ENCODE measurements at regions not wholly inside any gene's neighbourhood (a gene's known extent, or its start where the extent isn't known, plus 50 kb on each side); places are given as distances from the start of the nearest gene placed in this dataset.

DNA sequence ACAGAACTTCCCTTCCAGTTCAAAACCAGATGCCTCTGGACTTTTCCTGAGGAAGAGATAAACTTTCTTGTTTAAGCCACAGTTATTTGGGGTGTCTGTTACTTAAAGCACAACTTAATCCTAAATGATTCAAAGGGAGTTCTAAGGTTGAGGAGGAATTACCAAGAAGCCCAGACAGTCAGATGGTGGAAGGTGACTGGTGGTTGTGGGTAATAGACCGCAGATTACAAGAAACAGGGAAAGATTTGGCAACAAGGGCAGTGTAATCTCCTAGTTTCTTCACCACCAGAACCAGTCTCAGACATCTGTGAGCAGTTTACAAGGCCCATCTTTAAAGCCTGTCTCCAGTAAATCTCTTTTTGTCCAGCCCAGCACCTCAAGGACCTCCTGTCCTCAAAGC is 130.1 kb upstream of the CTTNBP2NL start:
- ChIA-PET CTCF (ENCODE audit: low intra/inter-chr PET ratio) (no interaction called here), POLR2A (interaction anchor here (0.9 kb wide), 1 partner anchor 12 kb away, joined by 4 read pairs; no protein-coding TSS in a partner anchor)
- in situ Hi-C loops (cut with MboI), result no loop called here
- H3K79me2 ChIP-seq (ENCODE audit: control insufficient read depth, insufficient read depth, low read length), result no peaks in the 10 kb centered on the region
- no peaks in the 10 kb centered on the region for H3K9me3 ChIP-seq (replicated peaks; ENCODE audit: control insufficient read depth, insufficient read depth, low read depth, low read length)
- no peak overlapping the region for H3K27ac ChIP-seq (ENCODE audit: extremely low read depth, low read depth, low read length)
- intact Hi-C loops (cut with micrococcal nuclease), result no loop called here
- no peaks in the 10 kb centered on the region for H3K36me3 ChIP-seq (ENCODE audit: control insufficient read depth, insufficient read depth, low read length)
- H3K4me2 ChIP-seq (ENCODE audit: insufficient read depth, low read length), result no peak overlapping the region
- ATAC-seq, result no peak
- 0% methylated on average over 1 of the region's 1 CpG for WGBS (ENCODE audit: insufficient coverage, low coverage, missing lambda C conversion rate)
- H3K9me1 ChIP-seq (ENCODE audit: control insufficient read depth, insufficient read depth, low read length), result no peaks in the 10 kb centered on the region
- peaks cover 0 to 9% of the 10 kb centered on the region in 2 experiments; a peak in 2 of 5 replicates for H3K4me1 ChIP-seq (replicated peaks in 1 of 2; ENCODE audit: control insufficient read depth in 2 of 2, insufficient read depth in 2 of 2, low read length in 2 of 2)
- no peaks in the 10 kb centered on the region for H4K20me1 ChIP-seq (replicated peaks; ENCODE audit: control insufficient read depth, insufficient read depth, low read length)
- no peak overlapping the region for H3K9ac ChIP-seq (ENCODE audit: insufficient read depth in 1 of 2, low read depth in 2 of 2, low read length in 2 of 2)
- DNase-seq (ENCODE audit: extremely low read depth in 1 of 4, low spot score in 3 of 4), result no peak
- BruUV-seq (replicated peaks), result no TSS peak
- H3K4me3 ChIP-seq, result no peak overlapping the region
- H3K27me3 ChIP-seq (ENCODE audit: control insufficient read depth in 2 of 2, insufficient read depth in 2 of 2, low read length in 2 of 2), result no peaks in the 10 kb centered on the region
- no peak overlapping the region for H2AFZ ChIP-seq (ENCODE audit: low read depth, low read length)
- no peak for FAIRE-seq
- TF ChIP-seq ZNF282 (CRISPR knock-in tag; IDR thresholded peaks at IDR 0.05) (no peak), POLR2H (tag; IDR thresholded peaks at IDR 0.05; ENCODE audit: low read depth) (no peak), E2F8 (IDR thresholded peaks at IDR 0.05; ENCODE audit: low read depth, partially characterized antibody) (no peak), ARID2 (IDR thresholded peaks at IDR 0.05) (no peak), SRSF3 (IDR thresholded peaks at IDR 0.05; ENCODE audit: insufficient read depth, low read length) (no peak), ZNF583 (CRISPR knock-in tag; IDR thresholded peaks at IDR 0.05) (no peak), PML (IDR thresholded peaks at IDR 0.05; ENCODE audit: low read length) (no peak), NFIX (CRISPR knock-in tag; IDR thresholded peaks at IDR 0.05; ENCODE audit: low read depth) (no peak), BDP1 (IDR thresholded peaks at IDR 0.05; ENCODE audit: insufficient read depth, insufficient read length) (no peak), BRD4 (IDR thresholded peaks at IDR 0.05) (no peak), SNRNP70 (optimal IDR thresholded peaks at IDR 0.05; ENCODE audit: low read depth, low read length) (no peak), ZSCAN29 (IDR thresholded peaks at IDR 0.05) (no peak), ZNF589 (CRISPR knock-in tag; IDR thresholded peaks at IDR 0.05; ENCODE audit: low read depth) (no peak), DIDO1 (tag; IDR thresholded peaks at IDR 0.05; ENCODE audit: low read depth) (no peak), CREBBP (IDR thresholded peaks at IDR 0.05; ENCODE audit: low read depth, low read length) (no peak), FOXO4 (CRISPR knock-in tag; IDR thresholded peaks at IDR 0.05) (no peak), ZNF696 (CRISPR knock-in tag; conservative IDR thresholded peaks at IDR 0.05) (no peak)

Measured in K562 (cell line).